Aorta (tissue), 5 donors: ENCODE measurements at regions not wholly inside any gene's neighbourhood (a gene's known extent, or its start where the extent isn't known, plus 50 kb on each side); places are given as distances from the start of the nearest gene placed in this dataset.

ENCODE experiments used
- ATAC-seq: fragments of 200-7000 bp; cut with Tn5 transposase; one replicate; pipeline ENCODE4 v1.9.1; 2022; ENCODE audit warnings: moderate library complexity; ENCODE audit not compliant: low FRiP score
- DNase-seq, 2 donors: peaks; one replicate each; pipeline ENCODE4 v3.0.0-alpha.2; 2020
- H3K27ac ChIP-seq, 2 donors: one replicate each; pipeline ENCODE4 v1.5.1; 2013; ENCODE audit warnings: low read length in 2 of 2, mild to moderate bottlenecking in 2 of 2, moderate library complexity in 2 of 2, control low read depth in 1 of 2, inconsistent platforms in 1 of 2, low read depth in 1 of 2
- H3K27me3 ChIP-seq, 2 donors: one replicate each; pipeline ENCODE4 v1.6.1; 2013; ENCODE audit warnings: control low read depth in 1 of 2, low read length in 1 of 2, mild to moderate bottlenecking in 1 of 2, moderate library complexity in 1 of 2; ENCODE audit not compliant: insufficient read depth in 2 of 2, control insufficient read depth in 1 of 2
- H3K36me3 ChIP-seq, 2 donors: one replicate each; pipeline ENCODE4 v1.6.1; 2013; ENCODE audit warnings: control low read depth in 1 of 2, low read length in 1 of 2, mild to moderate bottlenecking in 1 of 2; ENCODE audit not compliant: insufficient read depth in 2 of 2, control insufficient read depth in 1 of 2
- H3K4me1 ChIP-seq, 2 donors: one replicate each; pipeline ENCODE4 v1.6.1; 2013; ENCODE audit warnings: low read length in 2 of 2, control low read depth in 1 of 2, mild to moderate bottlenecking in 1 of 2, moderate library complexity in 1 of 2; ENCODE audit not compliant: insufficient read depth in 2 of 2, control insufficient read depth in 1 of 2
- H3K4me3 ChIP-seq, 2 donors: one replicate each; pipeline ENCODE4 v1.5.1; 2013; ENCODE audit warnings: low read length in 2 of 2, control low read depth in 1 of 2, mild to moderate bottlenecking in 1 of 2
- H3K9me3 ChIP-seq: one replicate; pipeline ENCODE4 v1.6.1; 2013; ENCODE audit warnings: mild to moderate bottlenecking, low read length; ENCODE audit not compliant: control insufficient read depth
- WGBS, 2 donors: extraction: QIAGEN DNeasy Blood & Tissue Kit; methylation state at CpG; one replicate each; pipeline ENCODE4 v1.1.7; 2013; 5-methylcytosine and 5-hydroxymethylcytosine counted together
- intact Hi-C, 2 donors: fragments of 100-400 bp; cut with DNase I; formaldehyde crosslinking; loops; one replicate each; pipeline versions ENCODE4 v1.14.2 to v1.15.0; 2022
- donor health status: healthy with polysubstance abuse.
- donor health status: Bipolar disorder and iron deficiency.
- donor health status: DM: no; HTN: no; CAD: no.
- donor health status: DM: no; HTN: no; CAD: no.
- donor health status: DM: yes; HTN: yes; CAD: no.

- DNase-seq (no peak), ATAC-seq (no peak)
- intact Hi-C loops: loop anchor here (5.0 kb wide), 2 partner anchors 69 to 94 kb away; no protein-coding TSS in a partner anchor
- H3K36me3 ChIP-seq: no peaks in the 10 kb centered on the region
- no peak overlapping the region for H3K4me3 ChIP-seq
- peaks cover 0 to 5% of the 10 kb centered on the region in 2 donors for H3K4me1 ChIP-seq
- no peaks in the 10 kb centered on the region for H3K9me3 ChIP-seq
- WGBS, 2 donors: 94 to 95% methylated on average over 12 of the region's 12 CpGs
- peak overlapping the region in 1 of 2 donors; percentile 30 for H3K27ac ChIP-seq
- H3K27me3 ChIP-seq: no peaks in the 10 kb centered on the region
Measured at GRCh38 chr2:120472891-120473309, 127.0 kb downstream of the INHBB start.

GRCh38 chr2:120473522-120474271 lies 127.8 kb downstream of the INHBB start:
- Histone ChIP-seq H3K27ac (peak overlapping the region in 1 of 2 donors; percentile 18), H3K4me1 (peaks cover 0 to 5% of the 10 kb centered on the region in 2 donors), H3K36me3 (no peaks in the 10 kb centered on the region), H3K4me3 (no peak overlapping the region), H3K9me3 (no peaks in the 10 kb centered on the region), H3K27me3 (no peaks in the 10 kb centered on the region)
- intact Hi-C loops: loop anchor here (5.0 kb wide), 2 partner anchors 69 to 94 kb away; no protein-coding TSS in a partner anchor
- DNase-seq: no peak
- 21 to 24% methylated on average over 16 of the region's 16 CpGs for WGBS, 2 donors
- no peak for ATAC-seq

DNA sequence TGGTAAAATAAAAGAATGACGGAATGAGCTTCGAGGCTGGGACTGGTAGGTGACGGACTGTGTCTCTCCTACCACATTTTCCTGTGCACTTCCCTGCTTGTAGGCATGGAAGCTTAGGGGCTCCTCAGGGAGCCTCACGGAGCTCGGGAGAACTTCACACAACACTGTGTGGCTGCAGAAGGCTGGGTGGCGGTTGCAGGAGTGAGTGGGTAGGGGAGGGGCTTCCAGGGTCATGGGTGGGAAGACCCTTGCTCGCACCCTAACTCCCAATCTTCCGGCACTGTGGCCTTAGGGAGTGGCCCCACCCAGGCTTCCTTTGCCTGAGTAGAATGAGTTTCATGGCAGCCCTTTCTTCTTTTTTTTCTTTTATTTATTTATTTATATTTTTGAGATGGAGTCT lies 128.6 kb downstream of the INHBB start:
- 74 to 77% methylated on average over 8 of the region's 8 CpGs for WGBS, 2 donors
- ATAC-seq (no peak), DNase-seq (peak in 1 of 2 donors; percentile 11)
- intact Hi-C loops: loop anchor here (5.0 kb wide), 2 partner anchors 68 to 93 kb away; no protein-coding TSS in a partner anchor
- Histone ChIP-seq H3K4me1 (peaks cover 0 to 4% of the 10 kb centered on the region in 2 donors), H3K9me3 (no peaks in the 10 kb centered on the region), H3K36me3 (no peaks in the 10 kb centered on the region), H3K27ac (no peak overlapping the region), H3K27me3 (no peaks in the 10 kb centered on the region), H3K4me3 (no peak overlapping the region)

GRCh38 chr2:120476141-120476540 lies 130.2 kb downstream of the INHBB start:
- DNase-seq (no peak), ATAC-seq (no peak)
- 75 to 80% methylated on average over 7 of the region's 7 CpGs for WGBS, 2 donors
- Histone ChIP-seq H3K4me1 (no peaks in the 10 kb centered on the region), H3K27ac (no peak overlapping the region), H3K9me3 (no peaks in the 10 kb centered on the region), H3K27me3 (no peaks in the 10 kb centered on the region), H3K36me3 (no peaks in the 10 kb centered on the region), H3K4me3 (no peak overlapping the region)
- intact Hi-C loops: no loop called here

DNA sequence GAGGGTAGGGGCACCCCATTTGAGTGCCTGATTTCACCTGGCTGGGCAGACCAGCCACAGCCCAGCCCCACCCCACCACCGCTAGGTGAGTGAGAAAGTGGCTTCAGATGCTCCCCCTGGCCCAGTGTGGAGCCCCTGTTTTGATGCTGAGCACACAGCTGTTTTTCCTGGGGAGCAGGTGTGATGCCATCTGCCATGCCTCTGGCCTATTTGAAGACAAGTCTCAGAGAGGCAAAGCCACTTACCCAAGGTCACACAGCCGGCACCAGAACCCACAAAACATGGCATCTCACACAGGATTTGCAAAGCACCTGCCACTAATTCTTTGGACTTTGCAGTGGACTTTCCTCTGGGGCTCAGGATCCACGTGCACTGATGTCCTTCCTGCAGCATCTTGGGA lies 131.3 kb downstream of the INHBB start:
- Histone ChIP-seq H3K36me3 (no peaks in the 10 kb centered on the region), H3K4me3 (no peak overlapping the region), H3K27ac (no peak overlapping the region), H3K4me1 (no peaks in the 10 kb centered on the region), H3K27me3 (no peaks in the 10 kb centered on the region), H3K9me3 (no peaks in the 10 kb centered on the region)
- DNase-seq: no peak
- 94 to 96% methylated on average over 3 of the region's 3 CpGs for WGBS, 2 donors
- no peak for ATAC-seq
- intact Hi-C loops: no loop called here

DNA sequence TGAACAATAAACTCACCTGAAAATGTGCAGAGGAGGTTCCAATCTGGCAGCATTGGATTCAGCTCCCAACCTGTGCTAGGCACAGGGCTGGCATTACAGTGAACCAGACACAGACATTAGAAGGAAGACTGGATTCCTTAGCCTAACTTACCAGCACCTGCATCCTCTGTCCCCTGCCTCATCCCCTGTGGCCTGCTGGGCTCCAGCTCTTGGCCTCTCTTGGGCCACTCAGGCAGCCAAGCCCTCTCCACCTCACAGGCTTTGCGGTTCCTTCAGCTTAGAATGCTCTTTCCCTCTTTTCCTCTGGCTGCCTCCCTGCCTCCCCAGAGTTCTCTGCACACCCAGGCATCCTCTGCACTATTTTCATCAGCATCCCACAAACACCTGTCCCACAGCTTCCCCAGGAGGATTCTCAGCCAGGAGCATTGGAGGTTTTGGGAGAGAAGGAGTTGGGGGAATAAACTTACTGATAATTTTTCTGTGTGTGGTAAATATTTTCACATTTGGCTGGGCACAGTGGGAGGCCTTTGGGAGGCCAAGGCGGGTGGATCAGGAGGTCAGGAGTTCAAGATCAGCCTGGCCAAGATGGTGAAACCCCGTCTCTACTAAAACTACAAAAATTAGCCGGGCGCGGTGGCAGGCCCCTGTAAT lies 132.0 kb downstream of the INHBB start:
- no peak overlapping the region for H3K4me3 ChIP-seq
- H3K9me3 ChIP-seq: no peaks in the 10 kb centered on the region
- H3K4me1 ChIP-seq: no peaks in the 10 kb centered on the region
- ATAC-seq (no peak), DNase-seq (no peak)
- 96 to 100% methylated on average over 6 of the region's 6 CpGs for WGBS, 2 donors
- no peak overlapping the region for H3K27ac ChIP-seq
- no peaks in the 10 kb centered on the region for H3K36me3 ChIP-seq
- intact Hi-C loops: no loop called here
- H3K27me3 ChIP-seq: no peaks in the 10 kb centered on the region

- DNase-seq (peak; percentile 6 to 40), ATAC-seq (no peak)
- H3K9me3 ChIP-seq: no peaks in the 10 kb centered on the region
- H3K4me1 ChIP-seq: no peaks in the 10 kb centered on the region
- intact Hi-C loops: no loop called here
- H3K4me3 ChIP-seq: no peak overlapping the region
- H3K27ac ChIP-seq: no peak overlapping the region
- H3K36me3 ChIP-seq: no peaks in the 10 kb centered on the region
- WGBS, 2 donors: 80 to 84% methylated on average over 9 of the region's 9 CpGs
- H3K27me3 ChIP-seq: no peaks in the 10 kb centered on the region
Measured at GRCh38 chr2:120480346-120480902, 134.5 kb downstream of the INHBB start.

DNA sequence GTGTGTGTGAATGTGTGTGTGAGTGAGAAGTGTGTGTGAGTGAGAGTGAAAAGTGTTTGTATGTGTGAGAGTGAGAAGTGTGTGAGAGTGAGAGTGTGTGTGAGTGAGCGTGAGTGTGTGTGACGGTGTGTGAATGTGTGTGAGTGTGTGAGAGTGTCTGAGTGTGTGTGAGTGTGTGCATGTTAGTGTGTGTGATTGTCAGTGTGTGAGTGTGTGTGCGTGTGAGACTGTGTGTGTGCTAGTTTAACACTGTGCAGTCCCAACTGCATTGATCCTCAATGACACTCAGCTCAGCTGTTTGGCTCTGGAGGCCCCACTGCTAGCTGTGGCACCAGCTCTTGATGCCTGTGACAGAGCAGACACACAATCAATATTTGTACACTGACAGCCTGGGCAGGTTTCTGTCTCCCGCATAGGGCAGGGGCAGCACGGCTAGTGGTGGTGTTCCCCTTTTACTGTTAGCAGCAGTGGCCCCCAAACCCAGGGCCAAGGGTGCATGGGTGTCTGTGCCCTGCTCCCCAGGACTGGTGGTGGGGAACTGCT lies 135.0 kb downstream of the INHBB start:
- Histone ChIP-seq H3K4me1 (no peaks in the 10 kb centered on the region), H3K4me3 (no peak overlapping the region), H3K27ac (no peak overlapping the region), H3K9me3 (no peaks in the 10 kb centered on the region), H3K27me3 (no peaks in the 10 kb centered on the region), H3K36me3 (no peaks in the 10 kb centered on the region)
- 95 to 96% methylated on average over 5 of the region's 5 CpGs for WGBS, 2 donors
- ATAC-seq (no peak), DNase-seq (peak; percentile 28 to 64)
- intact Hi-C loops: no loop called here
